Lung (tissue), 11 donors: ENCODE measurements at regions not wholly inside any gene's neighbourhood (a gene's known extent, or its start where the extent isn't known, plus 50 kb on each side); places are given as distances from the start of the nearest gene placed in this dataset.

ENCODE experiments used
- ATAC-seq: fragments of 200-7000 bp; cut with Tn5 transposase; one replicate; pipeline ENCODE4 v1.9.1; 2020; ENCODE audit warnings: moderate number of reproducible peaks; ENCODE audit not compliant: insufficient read depth, low FRiP score
- DNase-seq, 3 donors: peaks; one replicate each; pipeline ENCODE4 v3.0.0-alpha.2; 2013 to 2017
- H3K27ac ChIP-seq, 2 donors: one replicate each; pipeline ENCODE4 v1.5.1; 2013; ENCODE audit warnings: mild to moderate bottlenecking in 2 of 2, moderate library complexity in 2 of 2, control low read depth in 1 of 2, inconsistent platforms in 1 of 2, low read depth in 1 of 2, low read length in 1 of 2
- H3K27me3 ChIP-seq, 3 donors: one replicate each; pipeline ENCODE4 v1.5.1; 2013; ENCODE audit warnings: low read length in 2 of 3; ENCODE audit not compliant: control insufficient read depth in 3 of 3, insufficient read depth in 3 of 3
- H3K36me3 ChIP-seq, 4 donors: one replicate each; pipeline ENCODE4 v1.5.1; 2013; ENCODE audit warnings: low read length in 4 of 4, mild to moderate bottlenecking in 1 of 4, moderate library complexity in 1 of 4; ENCODE audit not compliant: control insufficient read depth in 4 of 4, insufficient read depth in 4 of 4
- H3K4me1 ChIP-seq, 5 donors: one replicate each; pipeline ENCODE4 v1.5.1; 2013; ENCODE audit warnings: low read length in 5 of 5, mild to moderate bottlenecking in 2 of 5, moderate library complexity in 1 of 5; ENCODE audit not compliant: control insufficient read depth in 5 of 5, insufficient read depth in 5 of 5
- H3K4me3 ChIP-seq: one replicate; pipeline ENCODE4 v1.5.1; 2013; ENCODE audit warnings: mild to moderate bottlenecking, control low read depth, moderate library complexity
- H3K9ac ChIP-seq, 2 donors: one replicate each; pipeline ENCODE4 v1.5.1; 2013; ENCODE audit warnings: low read length in 2 of 2, control low read depth in 1 of 2; ENCODE audit not compliant: insufficient read depth in 1 of 2
- H3K9me3 ChIP-seq, 4 donors: one replicate each; pipeline ENCODE4 v1.5.1; 2013; ENCODE audit warnings: low read length in 3 of 4, mild to moderate bottlenecking in 1 of 4, moderate library complexity in 1 of 4; ENCODE audit not compliant: control insufficient read depth in 4 of 4, insufficient read depth in 3 of 4
- CTCF ChIP-seq: IDR thresholded peaks from 2 replicates; pipeline ENCODE4 v1.5.1; 2012; ENCODE audit warnings: mild to moderate bottlenecking; ENCODE audit errors: control extremely low read depth, extremely low read depth
- whole genome bisulfite sequencing, 2 donors: extraction: QIAGEN DNeasy Blood & Tissue Kit; methylation state at CpG; one replicate each; pipeline ENCODE4 v1.1.7; 2013; 5-methylcytosine and 5-hydroxymethylcytosine counted together
- donor health status: control.
- donor health status: control.
- donor health status: Bipolar disorder and iron deficiency.
- donor health status: healthy.
- donor health status: DM: yes; HTN: yes; CAD: no.

DNA sequence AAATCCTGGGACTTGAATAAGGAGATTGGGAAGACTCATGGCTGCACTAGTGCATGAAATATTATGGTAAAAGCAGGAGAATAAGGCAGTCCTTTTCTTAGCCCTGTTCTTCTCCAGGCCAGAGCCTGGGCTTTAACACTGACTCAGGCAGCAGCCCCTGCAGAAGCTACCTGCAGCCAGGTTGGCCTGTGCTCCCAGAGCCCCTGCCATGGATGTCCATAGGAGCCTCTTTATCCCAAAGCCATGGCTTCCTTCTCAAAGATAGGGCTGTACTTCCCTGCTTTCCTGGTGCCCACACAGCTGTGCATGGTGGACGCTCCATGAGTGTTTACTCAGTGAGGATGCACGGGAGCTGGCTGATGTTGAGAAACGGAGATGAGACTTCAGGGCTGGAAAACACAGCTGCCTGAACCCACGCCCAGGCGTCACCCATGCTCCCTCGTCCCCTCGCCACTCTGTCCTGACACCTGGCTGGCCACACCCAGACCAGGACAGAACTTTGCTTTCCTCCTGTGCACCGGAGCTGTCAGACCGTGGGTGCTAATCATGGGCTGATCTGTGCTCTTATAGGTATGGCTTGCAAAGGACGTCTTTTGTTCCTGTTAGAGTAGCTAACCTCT lies 135.5 kb downstream of the GLI2 start:
- TF ChIP-seq CTCF = no peak
- Histone ChIP-seq H3K4me3 (no peak overlapping the region), H3K9ac (no peak overlapping the region), H3K9me3 (no peaks in the 10 kb centered on the region), H3K4me1 (peaks cover 0 to 67% (median 43%) of the 10 kb centered on the region in 5 donors), H3K27me3 (peaks cover 0 to 14% (median 0%) of the 10 kb centered on the region in 3 donors), H3K36me3 (no peaks in the 10 kb centered on the region), H3K27ac (no peak overlapping the region)
- 83 to 86% methylated on average over 10 of the region's 10 CpGs for WGBS, 2 donors
- DNase-seq (no peak), ATAC-seq (no peak)

DNA sequence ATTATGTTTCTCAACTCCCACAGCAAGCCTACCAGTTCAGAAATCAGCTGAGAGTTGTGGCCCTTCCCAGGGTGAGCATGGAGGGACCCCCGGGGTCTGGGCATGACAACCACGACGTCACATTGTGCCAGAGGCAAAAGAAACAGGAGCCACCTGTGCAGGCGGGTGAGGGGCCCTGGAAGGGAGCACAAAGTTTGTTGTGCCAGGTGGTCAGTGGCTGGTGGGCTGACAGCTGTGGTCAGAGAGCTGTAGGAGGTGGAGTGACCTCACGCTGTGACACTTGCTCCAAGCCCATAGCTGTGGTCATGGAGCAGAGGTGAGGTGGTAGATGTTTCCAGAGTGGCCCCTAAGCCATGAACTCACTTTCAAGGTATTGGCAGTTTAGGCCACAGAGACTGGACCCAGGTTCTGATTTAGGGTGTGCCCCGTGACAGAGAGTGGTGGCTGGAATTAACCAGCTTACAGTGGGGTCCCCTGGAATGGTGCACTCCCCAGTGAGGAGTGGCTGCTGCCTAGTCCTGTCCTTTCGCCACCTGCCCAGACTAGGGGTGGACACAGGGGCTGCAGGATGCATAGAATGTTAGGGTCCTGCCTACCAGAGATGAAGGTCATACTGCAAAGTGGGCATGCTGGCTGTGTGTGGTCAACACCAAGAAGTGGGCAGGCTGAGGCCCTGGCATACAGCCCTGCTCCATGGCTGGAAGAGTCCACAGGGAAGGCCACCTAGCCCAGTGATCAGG lies 136.4 kb downstream of the GLI2 start:
- WGBS, 2 donors = 84 to 88% methylated on average over 7 of the region's 7 CpGs
- no peak for DNase-seq
- H3K36me3 ChIP-seq = no peaks in the 10 kb centered on the region

DNA sequence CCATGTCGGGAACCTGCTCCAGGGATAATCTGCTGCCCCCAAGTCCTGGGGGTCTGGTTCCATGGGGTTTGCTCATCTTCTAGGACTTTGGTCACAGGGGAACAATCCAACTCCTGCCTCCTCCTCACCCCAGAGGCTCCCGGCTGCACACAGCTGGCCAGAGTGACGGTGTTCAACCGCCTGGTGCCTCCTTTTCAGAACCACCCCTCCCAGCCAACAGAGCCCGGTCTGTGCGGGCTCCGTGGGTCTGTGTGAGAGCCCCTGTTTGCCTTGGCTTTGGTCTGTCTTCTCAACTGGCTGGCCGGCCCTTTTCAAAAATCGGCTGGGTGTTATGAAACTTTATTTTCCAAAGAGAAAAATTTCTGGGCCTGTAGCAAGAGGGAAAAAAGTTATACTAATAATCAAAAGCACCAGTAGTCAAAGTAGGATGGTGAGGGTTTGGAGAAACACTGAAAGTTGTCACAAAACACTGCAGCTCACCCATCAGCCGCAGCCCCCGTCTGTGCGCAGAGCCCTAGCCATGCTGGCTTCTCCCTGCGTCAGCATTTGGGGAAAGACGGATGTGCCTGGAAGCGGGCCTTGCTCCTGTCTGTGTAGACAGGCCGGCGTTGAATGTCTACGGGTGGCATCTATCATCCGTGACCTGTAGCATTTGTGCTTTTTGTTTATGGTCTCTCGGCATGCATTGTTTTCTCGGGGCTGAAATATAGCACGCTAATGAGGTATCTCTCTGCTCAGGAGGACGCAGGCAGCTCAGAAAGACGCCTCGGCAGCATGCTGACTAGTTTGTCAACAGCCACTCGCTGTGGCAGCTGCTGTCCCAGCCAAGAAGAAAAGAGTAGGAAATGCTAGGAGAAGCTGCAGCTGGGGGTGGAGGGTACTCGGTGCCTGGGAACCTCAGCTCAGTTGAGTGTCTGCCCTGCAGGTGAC lies 138.6 kb downstream of the GLI2 start:
- ATAC-seq (no peak), DNase-seq (peak; percentile 61 to 73 (median 72))
- Histone ChIP-seq H3K27ac (peak overlapping the region in 1 of 2 donors; percentile 32), H3K36me3 (no peaks in the 10 kb centered on the region), H3K9me3 (no peaks in the 10 kb centered on the region), H3K9ac (peak overlapping the region in 1 of 2 donors; percentile 23), H3K27me3 (no peaks in the 10 kb centered on the region), H3K4me1 (peaks cover 0 to 42% (median 18%) of the 10 kb centered on the region in 5 donors), H3K4me3 (no peak overlapping the region)
- no peak for TF ChIP-seq CTCF
- 71 to 73% methylated on average over 27 of the region's 27 CpGs for WGBS, 2 donors

More for the DNA sequence above, 136.4 kb downstream of the GLI2 start:
- Histone ChIP-seq H3K27me3 (peaks cover 0 to 10% (median 0%) of the 10 kb centered on the region in 3 donors), H3K4me1 (peaks cover 0 to 58% (median 36%) of the 10 kb centered on the region in 5 donors), H3K4me3 (no peak overlapping the region), H3K9me3 (no peaks in the 10 kb centered on the region), H3K9ac (no peak overlapping the region), H3K27ac (no peak overlapping the region)
- no peak for ATAC-seq
- TF ChIP-seq CTCF = no peak
